GM19043 (cell line): ENCODE measurements at regions not wholly inside any gene's neighbourhood (a gene's known extent, or its start where the extent isn't known, plus 50 kb on each side); places are given as distances from the start of the nearest gene placed in this dataset.
A peak's percentile ranks its signal among the peaks of the same experiment; 100 is the strongest.

Source experiments
- ATAC-seq: cut with Tn5 transposase; IDR thresholded peaks from one replicate; pipeline ENCODE4 v1.9.1; 2021; ENCODE audit warnings: low read depth; ENCODE audit not compliant: unreplicated experiment

GRCh38 chr7:85614684-85615083 is 427.8 kb upstream of the SEMA3D start:
- ATAC-seq = no peak

- no peak for ATAC-seq
Measured at GRCh38 chr7:85612514-85612913, 425.7 kb upstream of the SEMA3D start.

- ATAC-seq = no peak
Measured at GRCh38 chr7:85608804-85609203, 421.9 kb upstream of the SEMA3D start.

- ATAC-seq = no peak
Measured at GRCh38 chr7:85602196-85602595, 415.3 kb upstream of the SEMA3D start.

- no peak for ATAC-seq
Measured at GRCh38 chr7:85600395-85600794, 413.5 kb upstream of the SEMA3D start.

- ATAC-seq = no peak
Measured at GRCh38 chr7:85596827-85597226, 410.0 kb upstream of the SEMA3D start.

GRCh38 chr7:85595750-85596178 is 408.9 kb upstream of the SEMA3D start:
- ATAC-seq = no peak

GRCh38 chr7:85593355-85593754 is 406.5 kb upstream of the SEMA3D start:
- no peak for ATAC-seq

GRCh38 chr7:85587785-85588184 is 400.9 kb upstream of the SEMA3D start:
- no peak for ATAC-seq

- no peak for ATAC-seq
Measured at GRCh38 chr7:85586091-85586490, 399.2 kb upstream of the SEMA3D start.

- no peak for ATAC-seq
Measured at GRCh38 chr7:85583131-85583953, 396.5 kb upstream of the SEMA3D start.

- ATAC-seq = no peak
Measured at GRCh38 chr7:85573844-85574243, 387.0 kb upstream of the SEMA3D start.

GRCh38 chr7:85573346-85573745 is 386.5 kb upstream of the SEMA3D start:
- no peak for ATAC-seq

GRCh38 chr7:85570898-85571297 is 384.0 kb upstream of the SEMA3D start:
- ATAC-seq = no peak

- ATAC-seq = peak; percentile 72
Measured at GRCh38 chr7:85567983-85568382, 381.1 kb upstream of the SEMA3D start.

GRCh38 chr7:85566095-85566794 is 379.4 kb upstream of the SEMA3D start:
- ATAC-seq = no peak

GRCh38 chr7:85565276-85565675 is 378.4 kb upstream of the SEMA3D start:
- ATAC-seq = no peak

GRCh38 chr7:85564861-85565260 is 378.0 kb upstream of the SEMA3D start:
- ATAC-seq = no peak

GRCh38 chr7:85561706-85562105 is 374.9 kb upstream of the SEMA3D start:
- no peak for ATAC-seq

GRCh38 chr7:85554236-85555178 is 367.7 kb upstream of the SEMA3D start:
- peak; percentile 70 for ATAC-seq
